ENCODE measurements at regions not wholly inside any gene's neighbourhood (a gene's known extent, or its start where the extent isn't known, plus 50 kb on each side); places are given as distances from the start of the nearest gene placed in this dataset.

- no peak for DNase-seq
Measured at GRCh38 chr2:58607448-58607847, 366.3 kb upstream of the FANCL start.

GRCh38 chr2:58606799-58607198, 365.7 kb upstream of the FANCL start:
- intact Hi-C loops (cut with DNase I, micrococcal nuclease), result no loop called here
- H3K9me3 ChIP-seq, result no peaks in the 10 kb centered on the region
- H3K36me3 ChIP-seq (ENCODE audit: low read depth), result no peaks in the 10 kb centered on the region
- H3K4me3 ChIP-seq, result no peak overlapping the region
- no peak for ATAC-seq
- no peak for DNase-seq
- no peak for TF ChIP-seq CTCF (IDR thresholded peaks at IDR 0.05)
- H3K4me1 ChIP-seq (ENCODE audit: low read depth), result no peaks in the 10 kb centered on the region

More at GRCh38 chr2:58607448-58607847, 366.3 kb upstream of the FANCL start:
- ATAC-seq, result no peak
- Histone ChIP-seq H3K36me3 (ENCODE audit: low read depth) (no peaks in the 10 kb centered on the region), H3K4me1 (ENCODE audit: low read depth) (no peaks in the 10 kb centered on the region), H3K9me3 (no peaks in the 10 kb centered on the region), H3K4me3 (no peak overlapping the region)
- TF ChIP-seq CTCF (IDR thresholded peaks at IDR 0.05), result no peak
- intact Hi-C loops (cut with DNase I, micrococcal nuclease), result no loop called here

GRCh38 chr2:58604096-58604495, 363.0 kb upstream of the FANCL start:
- intact Hi-C loops (cut with DNase I, micrococcal nuclease), result no loop called here
- H3K36me3 ChIP-seq (ENCODE audit: low read depth), result no peaks in the 10 kb centered on the region
- TF ChIP-seq CTCF (IDR thresholded peaks at IDR 0.05), result no peak
- ATAC-seq (no peak), DNase-seq (no peak)
- H3K4me3 ChIP-seq, result no peak overlapping the region
- no peaks in the 10 kb centered on the region for H3K4me1 ChIP-seq (ENCODE audit: low read depth)
- H3K9me3 ChIP-seq, result no peaks in the 10 kb centered on the region

- ATAC-seq (no peak), DNase-seq (no peak)
- Histone ChIP-seq H3K9me3 (no peaks in the 10 kb centered on the region), H3K4me1 (ENCODE audit: low read depth) (no peaks in the 10 kb centered on the region), H3K36me3 (ENCODE audit: low read depth) (no peaks in the 10 kb centered on the region), H3K4me3 (no peak overlapping the region)
- intact Hi-C loops (cut with DNase I, micrococcal nuclease), result no loop called here
- no peak for TF ChIP-seq CTCF (IDR thresholded peaks at IDR 0.05)
Measured at GRCh38 chr2:58601017-58601416, 359.9 kb upstream of the FANCL start.

- no peak overlapping the region for H3K4me3 ChIP-seq
- TF ChIP-seq CTCF (IDR thresholded peaks at IDR 0.05), result no peak
- intact Hi-C loops (cut with DNase I, micrococcal nuclease), result no loop called here
- no peaks in the 10 kb centered on the region for H3K4me1 ChIP-seq (ENCODE audit: low read depth)
- H3K9me3 ChIP-seq, result no peaks in the 10 kb centered on the region
- DNase-seq, result no peak
- H3K36me3 ChIP-seq (ENCODE audit: low read depth), result no peaks in the 10 kb centered on the region
- no peak for ATAC-seq
Measured at GRCh38 chr2:58598171-58598570, 357.0 kb upstream of the FANCL start.

GRCh38 chr2:58595714-58596113, 354.6 kb upstream of the FANCL start:
- Histone ChIP-seq H3K4me3 (no peak overlapping the region), H3K9me3 (no peaks in the 10 kb centered on the region), H3K36me3 (ENCODE audit: low read depth) (no peaks in the 10 kb centered on the region), H3K4me1 (ENCODE audit: low read depth) (no peaks in the 10 kb centered on the region)
- no peak for DNase-seq
- intact Hi-C loops (cut with DNase I, micrococcal nuclease), result no loop called here
- no peak for ATAC-seq
- TF ChIP-seq CTCF (IDR thresholded peaks at IDR 0.05), result no peak
